SIG-M5 treated with dmso at 0.1 percent for 504 hours (cell line): ENCODE measurements at regions not wholly inside any gene's neighbourhood (a gene's known extent, or its start where the extent isn't known, plus 50 kb on each side); places are given as distances from the start of the nearest gene placed in this dataset.
"Not testable (repeated sequence)": the region's sequence is repeated elsewhere in the genome, so short reads cannot be mapped to it uniquely, and the experiment has no call there.

Source experiments
- DNase-seq: peaks from one replicate; lab custom pipeline; 2025; ENCODE audit not compliant: unreplicated experiment; lab: John Stamatoyannopoulos, UW

DNA sequence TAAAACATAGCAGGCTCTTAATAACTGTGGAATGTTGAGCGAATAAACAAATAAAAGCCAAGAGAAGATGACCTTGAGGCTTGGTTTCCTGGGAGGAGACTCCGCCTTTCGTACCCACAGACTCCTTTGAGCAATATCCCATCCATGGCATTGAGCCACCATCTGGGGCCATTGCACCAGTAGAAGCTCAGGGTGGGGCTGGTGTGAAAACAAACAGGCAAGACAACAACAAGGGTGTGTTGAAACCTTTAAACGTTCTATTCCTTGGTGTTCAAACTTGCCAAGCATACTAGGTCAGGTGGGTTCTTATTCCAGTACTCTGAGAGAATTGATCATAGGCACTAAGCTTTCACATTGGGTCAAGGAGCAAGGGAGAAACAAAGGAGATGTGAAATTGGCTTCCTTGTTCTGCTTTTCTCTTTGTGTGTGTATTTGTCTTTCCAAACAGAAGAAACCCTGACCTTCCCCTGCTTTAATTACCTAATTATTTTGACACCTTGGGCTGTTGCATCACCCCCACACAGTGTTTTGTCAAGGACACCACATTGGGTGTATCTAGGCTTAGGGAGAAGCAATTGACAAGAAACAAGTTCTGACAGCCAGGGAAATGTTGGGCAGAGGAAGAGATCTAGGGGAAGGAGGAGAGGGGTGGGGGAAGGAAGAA is 105.1 kb upstream of the BCL6 start:
- peak; percentile 69 for DNase-seq

DNA sequence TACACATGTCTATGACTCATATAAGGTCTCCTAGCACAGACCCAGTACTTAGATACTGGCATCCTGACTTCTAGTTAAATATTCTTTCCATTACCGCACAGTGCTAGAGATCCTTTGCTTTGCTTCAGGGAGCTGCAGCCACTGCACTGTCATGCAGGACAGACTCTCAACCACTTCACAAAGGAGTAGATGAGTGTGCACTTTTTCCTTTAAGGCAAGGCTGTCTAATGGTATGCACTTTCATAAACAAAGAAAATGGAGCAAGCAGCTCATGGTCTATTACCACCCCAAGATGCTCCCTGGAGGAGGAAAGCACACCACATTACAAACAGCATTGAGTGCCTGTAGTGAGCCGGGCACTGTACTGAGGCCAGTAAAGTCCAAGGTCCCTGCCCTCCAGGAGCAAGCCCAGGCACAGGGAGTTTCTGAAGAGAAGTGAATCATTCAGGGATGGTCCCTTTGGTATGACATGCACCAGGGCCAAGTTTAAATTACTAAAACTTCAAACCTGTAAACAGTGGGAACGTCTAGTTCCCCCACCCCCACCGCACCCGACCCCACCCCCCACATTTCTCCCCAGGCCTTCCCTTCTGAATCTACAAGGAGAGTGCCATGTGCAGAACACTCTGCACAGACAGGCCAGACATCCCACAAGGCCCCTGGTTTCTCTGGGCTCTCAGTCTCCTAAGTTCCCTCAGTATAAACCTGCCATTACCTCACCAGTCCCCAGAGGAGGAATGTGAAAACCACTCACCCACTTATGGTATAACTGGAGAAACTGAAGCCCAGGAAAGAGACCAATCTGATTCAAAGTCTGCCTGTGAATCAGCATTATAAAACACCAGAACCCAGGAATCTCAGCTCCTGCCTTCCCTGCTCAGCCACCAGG is 107.8 kb upstream of the BCL6 start:
- no peak for DNase-seq

DNA sequence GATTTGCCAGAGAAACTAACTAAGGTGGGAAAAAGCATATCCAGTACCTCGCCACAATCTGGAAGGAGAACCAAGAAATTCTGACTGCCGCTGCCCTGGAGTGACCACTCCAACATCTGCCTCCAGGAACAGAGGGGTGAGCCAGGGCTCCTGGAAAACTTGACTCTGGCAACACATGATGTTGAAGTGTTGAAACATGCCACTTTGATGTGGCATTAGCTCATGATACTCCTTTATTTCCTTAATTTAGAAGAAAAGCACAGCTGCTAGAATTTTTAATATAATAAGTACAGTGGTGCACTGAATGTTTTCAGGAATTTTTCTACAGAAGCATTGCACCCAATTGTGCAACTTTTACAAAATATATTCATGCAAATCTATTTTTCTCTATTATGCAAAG is 109.9 kb upstream of the BCL6 start:
- no peak for DNase-seq

DNA sequence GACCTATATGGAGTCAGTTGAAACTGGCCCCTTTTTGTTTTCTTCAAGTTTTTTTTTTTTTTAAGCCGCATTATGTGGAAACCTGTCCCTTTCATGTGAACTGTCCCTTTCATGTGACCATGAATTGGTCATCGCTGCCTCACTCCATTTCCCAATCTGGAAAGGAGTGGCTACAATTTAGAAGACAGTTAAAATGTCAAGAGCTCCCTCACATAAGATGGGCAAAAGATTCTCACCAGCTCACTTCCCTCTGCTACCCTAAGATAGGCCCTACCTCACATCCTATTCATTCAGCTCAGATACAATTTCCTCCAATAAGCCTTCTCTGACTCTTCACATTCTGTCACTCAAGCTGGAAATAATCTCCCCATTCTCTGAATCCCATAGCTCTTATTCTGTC is 111.3 kb upstream of the BCL6 start:
- no peak for DNase-seq

DNA sequence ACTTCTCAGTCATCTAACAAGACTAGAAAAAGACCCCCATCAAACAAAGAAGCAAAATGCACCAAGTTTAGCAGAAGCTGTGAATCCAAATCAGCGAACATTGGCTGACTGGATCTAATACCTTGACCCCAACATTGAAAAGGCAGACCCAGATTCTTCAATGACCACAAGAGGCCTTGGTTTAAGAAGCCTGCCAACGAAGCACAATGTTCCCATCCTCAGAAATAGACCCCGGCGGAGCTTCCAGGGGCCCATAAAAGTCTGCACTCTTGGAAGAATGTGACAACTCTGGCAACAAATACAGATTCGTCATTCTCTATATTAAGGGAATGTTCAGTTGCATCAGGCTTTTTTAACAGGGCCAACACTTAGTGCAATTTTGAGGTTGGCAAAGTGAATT is 112.8 kb upstream of the BCL6 start:
- no peak for DNase-seq

DNA sequence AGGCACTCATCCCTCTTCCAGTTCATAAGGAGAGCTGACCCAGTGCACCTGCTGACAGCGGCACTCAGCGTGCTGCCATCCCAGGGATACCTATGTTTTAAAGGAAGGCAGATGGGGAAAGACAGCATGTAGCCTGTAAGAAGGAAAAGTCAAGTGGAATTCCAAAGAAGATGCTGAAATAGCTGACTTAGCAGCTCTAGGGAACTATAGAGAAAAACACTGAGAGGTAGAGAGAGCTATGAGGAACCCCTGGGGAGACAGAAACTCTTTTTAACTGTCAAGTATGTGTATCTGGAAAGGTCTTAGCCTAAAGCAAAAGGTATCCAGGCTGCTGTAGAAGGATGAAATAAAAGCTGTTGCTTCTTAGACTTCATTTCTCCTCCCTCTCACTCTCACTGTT is 113.4 kb upstream of the BCL6 start:
- DNase-seq, result no peak

DNA sequence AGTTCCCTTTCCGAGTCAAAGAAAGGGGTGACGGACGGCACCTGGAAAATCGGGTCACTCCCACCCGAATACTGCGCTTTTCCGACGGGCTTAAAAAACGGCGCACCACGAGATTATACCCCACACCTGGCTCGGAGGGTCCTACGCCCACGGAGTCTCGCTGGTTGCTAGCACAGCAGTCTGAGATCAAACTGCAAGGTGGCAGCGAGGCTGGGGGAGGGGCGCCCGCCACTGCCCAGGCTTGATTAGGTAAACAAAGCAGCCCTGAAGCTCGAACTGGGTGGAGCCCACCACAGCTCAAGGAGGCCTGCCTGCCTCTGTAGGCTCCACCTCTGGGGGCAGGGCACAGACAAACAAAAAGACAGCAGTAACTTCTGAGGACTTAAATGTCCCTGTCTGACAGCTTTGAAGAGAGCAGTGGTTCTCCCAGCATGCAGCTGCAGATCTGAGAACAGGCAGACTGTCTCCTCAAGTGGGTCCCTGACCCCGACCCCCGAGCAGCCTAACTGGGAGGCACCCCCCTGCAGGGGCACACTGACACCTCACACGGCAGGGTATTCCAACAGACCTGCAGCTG is 117.5 kb upstream of the BCL6 start:
- DNase-seq, result not testable (repeated sequence)

DNA sequence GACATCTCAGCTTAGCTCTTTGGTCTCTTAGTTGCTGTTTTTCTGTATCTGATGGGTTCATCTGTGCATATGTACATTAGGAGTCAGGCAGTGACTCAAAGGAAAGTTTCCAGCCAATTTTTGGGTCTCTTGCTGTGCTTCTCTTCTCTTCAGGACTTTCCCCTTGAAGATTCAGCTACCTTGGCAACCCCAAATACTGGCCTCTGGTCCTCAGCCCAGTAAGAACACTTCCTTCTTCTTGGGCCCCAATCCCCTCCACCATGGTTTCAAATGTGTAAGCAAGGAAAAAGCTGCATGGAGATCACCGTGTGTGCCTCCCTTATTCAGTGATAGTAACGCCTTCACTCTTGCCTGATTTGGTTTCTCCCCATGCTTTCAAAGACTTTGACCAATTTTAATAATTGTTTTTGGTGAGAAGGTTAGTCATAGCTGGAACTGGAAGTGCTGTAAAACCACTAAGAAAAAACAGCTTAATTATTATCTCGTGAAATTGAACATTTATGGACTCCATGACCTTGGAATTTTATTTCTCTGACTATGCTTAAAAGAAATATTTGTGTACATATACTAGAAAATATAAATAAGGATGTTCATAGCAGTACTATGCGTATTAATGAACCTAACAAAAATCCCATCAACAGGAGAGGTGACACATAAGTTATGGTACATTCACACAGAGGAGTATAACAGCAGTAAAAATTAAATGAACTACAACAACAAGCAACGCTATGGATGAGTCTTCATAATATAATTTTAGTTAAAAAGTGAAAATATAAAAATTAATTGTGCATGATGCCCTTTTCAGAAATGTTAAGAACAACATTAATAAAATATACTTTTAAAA is 125.3 kb upstream of the BCL6 start:
- no peak for DNase-seq

DNA sequence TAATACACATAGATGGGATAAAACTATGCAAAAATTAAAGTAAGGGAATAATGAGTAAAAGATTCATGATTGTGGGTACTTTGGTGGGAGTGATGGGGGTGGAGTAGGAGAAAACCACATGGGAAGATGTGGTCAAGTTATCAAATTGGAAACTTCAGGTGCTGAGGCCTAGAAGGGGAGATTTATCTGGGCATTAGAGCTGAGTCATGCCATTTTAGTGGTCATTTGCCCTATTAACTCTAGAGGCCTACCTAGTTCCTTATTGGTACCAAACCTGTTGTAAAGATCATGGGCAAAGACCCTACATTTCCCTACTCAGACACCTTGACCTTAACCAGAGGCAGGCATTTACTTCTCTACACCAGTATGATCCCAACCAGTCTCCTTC is 125.9 kb upstream of the BCL6 start:
- DNase-seq, result no peak

DNA sequence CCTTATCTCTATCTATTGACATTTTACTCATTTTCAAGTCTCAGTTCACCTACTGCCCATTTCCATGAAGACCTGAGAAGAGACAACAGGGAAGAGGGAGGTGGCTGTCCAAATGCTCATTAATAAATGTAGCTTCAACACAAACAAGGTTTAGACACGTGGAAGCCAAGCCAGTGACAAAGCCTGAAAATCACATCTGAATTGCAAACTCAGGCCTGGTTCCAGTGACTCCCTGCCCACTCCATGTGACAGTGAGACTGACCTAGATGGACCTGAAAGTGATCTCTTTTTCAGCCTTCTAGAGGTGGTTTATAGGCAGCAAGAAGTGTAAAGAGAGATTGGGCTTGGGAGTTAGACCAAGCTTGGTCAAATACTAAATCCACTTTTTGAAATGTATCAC is 126.6 kb upstream of the BCL6 start:
- no peak for DNase-seq

DNA sequence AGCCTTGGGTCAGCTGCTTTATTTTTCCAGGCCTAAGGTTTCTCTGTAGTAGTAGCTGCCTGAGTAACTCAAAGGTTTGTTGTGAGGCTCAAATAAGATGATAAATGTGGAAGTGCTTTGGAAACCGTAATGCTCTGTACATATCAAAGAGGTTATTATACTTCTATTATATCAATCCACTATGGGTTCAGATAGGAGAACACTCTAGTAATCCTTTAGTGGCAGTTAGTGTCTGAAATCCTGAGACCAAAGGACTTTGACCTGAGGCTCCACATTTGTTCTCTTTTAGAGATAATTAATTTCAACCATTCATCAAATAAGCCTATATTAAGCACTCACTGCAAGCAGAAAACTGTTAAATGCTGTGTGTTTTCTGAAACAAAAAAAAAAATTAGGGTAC is 128.6 kb upstream of the BCL6 start:
- DNase-seq, result no peak

DNA sequence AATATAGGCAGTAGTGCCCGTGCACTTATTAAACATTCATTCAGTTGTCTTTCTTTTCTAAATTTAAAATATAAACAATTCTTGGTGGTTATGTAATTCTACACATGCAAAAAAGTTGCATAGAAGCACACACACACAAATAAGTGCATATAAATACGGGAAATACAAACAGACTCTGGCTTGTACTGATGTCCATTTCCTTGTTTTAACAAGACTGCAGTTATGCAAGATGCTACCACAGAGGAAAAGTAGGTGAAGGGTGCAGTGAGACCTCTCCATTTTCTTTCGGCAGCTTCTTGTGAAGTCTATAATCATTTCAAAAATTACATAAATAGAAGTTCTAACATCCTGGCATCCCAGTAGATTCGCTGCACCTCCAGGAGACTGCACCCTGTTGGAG is 130.6 kb upstream of the BCL6 start:
- DNase-seq, result peak; percentile 6

DNA sequence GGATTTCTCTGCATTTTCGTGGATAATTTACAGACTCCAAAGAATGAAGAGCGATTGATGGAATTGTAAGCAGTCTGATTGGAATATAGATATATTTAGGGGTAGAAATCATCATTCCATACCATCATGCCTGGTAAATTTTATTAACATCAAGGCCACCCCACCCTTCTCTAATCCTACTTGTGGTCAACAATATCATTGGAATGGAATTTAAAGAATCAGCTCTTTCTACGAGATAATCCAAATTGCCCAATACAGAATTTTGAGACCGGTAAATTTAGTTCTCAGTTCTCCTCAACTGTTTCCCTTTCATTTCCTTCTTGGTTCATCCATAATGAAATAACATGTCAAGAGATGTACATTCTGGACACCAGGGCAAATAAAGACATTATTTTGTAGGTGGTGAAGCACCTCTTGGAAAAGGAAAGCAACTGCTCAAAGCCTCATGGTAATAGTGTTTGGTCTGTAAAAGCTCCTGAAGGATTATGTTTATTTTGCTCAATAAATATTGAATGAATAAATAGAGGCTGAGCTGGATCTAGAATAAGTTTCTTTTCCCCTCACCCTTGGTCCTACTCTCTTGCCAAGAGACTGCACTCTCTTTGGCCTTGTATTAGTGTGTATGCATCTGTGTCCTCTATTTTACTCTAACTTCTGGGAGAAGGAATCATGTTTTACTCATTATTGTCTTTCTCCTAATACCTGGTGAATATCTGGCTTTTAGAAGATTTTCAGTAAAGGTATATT is 133.7 kb upstream of the BCL6 start:
- DNase-seq, result no peak

DNA sequence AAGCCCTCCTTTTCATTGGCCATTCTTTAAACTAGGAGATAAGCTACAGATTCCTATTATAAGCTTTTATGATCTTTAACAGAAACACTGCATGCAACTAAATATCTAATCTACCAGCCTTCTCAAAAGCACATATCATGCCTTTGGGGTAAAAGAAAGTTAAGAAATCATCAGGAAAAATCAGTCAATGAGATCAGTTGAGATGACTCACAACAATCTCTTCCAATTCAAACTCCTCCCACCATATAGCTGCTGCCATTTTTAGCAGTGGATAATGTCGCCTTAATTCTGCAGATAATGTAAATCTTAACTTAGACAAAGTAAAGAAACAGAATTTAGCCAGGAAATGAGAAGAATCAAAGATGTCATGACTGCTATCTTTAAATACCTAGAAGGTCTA is 135.2 kb upstream of the BCL6 start:
- DNase-seq, result no peak

DNA sequence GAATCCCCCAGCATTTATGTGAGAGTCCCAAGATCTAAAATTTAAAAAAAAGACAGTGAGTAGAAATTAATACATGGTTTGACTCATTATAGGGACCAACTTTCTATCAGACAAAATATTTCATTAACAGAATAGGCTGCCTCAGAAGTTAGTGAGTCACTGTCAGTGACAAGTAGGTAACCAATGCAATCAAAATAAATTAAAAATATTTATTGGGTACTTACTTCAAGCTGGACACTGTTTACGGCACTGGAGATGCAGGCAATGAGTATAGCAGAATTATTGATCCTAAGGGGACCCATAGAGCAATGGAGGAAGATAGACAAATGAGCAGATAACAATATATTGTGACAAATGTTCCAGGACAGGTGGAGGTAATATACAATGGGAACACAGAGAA is 135.6 kb upstream of the BCL6 start:
- DNase-seq, result no peak

DNA sequence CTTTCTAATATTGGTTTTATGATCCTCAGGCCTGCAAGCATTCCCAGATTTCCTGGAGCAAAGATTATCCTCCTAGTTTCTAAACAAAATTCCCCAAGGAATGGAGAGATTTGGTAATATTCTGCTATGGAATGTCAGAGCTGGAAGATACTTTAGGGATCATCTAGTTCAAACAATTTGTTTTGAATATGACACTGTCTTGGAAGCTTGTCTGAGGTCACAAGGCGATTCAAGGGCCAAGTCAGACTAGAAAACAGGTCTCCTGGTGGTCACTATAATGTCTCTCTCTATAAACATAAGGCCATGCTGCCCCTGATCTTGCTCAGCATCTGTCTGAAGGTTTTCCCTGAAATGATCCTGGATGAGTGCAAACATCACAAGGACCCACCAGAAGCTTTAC is 143.4 kb upstream of the BCL6 start:
- DNase-seq, result no peak

DNA sequence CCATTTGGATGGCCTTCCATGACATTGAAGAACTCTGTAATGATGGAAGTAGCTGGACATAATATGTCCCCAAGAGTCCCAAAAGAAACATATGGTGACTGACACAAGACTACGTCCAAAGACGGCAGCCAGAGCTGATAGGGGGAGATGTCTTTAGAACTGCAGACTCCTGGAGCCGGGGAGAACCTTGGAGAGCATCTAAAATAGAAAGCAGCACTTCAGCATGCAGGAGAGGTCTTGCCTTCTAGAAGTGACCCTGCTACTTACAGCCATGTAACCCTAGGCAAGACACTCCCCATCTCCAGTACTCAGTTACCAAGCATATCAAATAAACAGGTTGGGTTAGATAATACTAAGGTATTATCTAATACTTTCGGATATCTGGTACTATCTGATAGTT is 143.8 kb upstream of the BCL6 start:
- no peak for DNase-seq

DNA sequence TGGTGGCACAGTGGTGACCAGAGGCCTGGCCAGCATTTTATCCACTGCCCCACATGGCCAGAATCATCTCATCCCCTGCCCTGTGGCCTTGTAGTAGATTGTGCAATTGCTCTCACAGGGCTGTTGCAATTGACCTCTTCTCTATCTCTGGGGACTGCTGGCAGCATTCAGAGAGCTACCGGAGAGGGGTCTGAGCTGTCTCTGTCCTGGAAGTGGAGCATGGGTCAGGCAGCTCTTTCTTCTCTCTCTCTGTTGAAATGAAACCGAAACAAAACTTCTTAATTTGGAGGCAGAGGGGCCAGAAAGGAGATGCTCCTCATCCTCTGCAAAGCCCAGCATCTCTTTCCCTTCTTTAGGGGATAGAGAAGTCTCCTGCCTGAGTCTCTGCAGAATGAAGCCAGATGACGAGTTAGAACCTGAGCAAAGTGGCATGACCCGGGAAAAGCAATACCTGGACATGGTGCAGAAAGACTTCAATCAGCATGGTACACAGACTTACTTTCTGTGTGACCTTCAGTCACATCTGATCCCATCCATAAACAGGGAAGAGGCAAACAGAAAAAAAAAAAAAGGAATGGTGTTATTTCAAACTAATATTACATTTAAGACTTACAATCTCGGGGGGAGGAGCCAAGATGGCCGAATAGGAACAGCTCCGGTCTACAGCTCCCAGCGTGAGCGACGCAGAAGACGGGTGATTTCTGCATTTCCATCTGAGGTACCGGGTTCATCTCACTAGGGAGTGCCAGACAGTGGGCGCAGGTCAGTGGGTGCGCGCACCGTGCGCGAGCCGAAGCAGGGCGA is 144.5 kb upstream of the BCL6 start:
- peak; percentile 16 for DNase-seq

DNA sequence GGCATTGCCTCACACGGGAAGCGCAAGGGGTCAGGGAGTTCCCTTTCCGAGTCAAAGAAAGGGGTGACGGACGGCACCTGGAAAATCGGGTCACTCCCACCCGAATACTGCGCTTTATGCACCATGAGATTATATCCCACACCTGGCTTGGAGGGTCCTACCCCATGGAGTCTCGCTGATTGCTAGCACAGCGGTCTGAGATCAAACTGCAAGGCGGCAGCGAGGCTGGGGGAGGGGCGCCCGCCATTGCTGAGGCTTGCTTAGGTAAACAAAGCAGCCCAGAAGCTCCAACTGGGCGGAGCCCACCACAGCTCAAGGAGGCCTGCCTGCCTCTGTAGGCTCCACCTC is 145.1 kb upstream of the BCL6 start:
- DNase-seq, result not testable (repeated sequence)

DNA sequence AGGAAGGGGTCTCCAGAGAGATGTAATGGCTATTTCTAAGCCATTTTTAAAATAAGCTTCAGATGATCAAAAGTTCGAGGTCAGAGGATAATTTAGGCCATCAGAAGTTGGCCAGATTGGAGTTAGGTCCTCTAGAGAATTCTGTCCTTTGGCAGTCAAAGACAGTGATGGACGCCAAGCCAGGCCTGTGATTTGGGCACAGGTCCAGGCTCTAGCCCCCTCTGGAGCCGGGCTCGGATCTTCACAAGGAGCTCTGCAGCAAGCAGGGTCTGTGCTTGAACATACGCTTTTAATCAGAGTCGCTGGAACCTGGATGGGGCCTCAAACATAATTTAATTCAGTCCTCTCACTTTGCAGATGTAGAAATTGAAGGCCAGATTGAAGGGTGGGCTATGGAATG is 151.4 kb upstream of the BCL6 start:
- no peak for DNase-seq
